ENCODE measurements at regions not wholly inside any gene's neighbourhood (a gene's known extent, or its start where the extent isn't known, plus 50 kb on each side); places are given as distances from the start of the nearest gene placed in this dataset.

DNA sequence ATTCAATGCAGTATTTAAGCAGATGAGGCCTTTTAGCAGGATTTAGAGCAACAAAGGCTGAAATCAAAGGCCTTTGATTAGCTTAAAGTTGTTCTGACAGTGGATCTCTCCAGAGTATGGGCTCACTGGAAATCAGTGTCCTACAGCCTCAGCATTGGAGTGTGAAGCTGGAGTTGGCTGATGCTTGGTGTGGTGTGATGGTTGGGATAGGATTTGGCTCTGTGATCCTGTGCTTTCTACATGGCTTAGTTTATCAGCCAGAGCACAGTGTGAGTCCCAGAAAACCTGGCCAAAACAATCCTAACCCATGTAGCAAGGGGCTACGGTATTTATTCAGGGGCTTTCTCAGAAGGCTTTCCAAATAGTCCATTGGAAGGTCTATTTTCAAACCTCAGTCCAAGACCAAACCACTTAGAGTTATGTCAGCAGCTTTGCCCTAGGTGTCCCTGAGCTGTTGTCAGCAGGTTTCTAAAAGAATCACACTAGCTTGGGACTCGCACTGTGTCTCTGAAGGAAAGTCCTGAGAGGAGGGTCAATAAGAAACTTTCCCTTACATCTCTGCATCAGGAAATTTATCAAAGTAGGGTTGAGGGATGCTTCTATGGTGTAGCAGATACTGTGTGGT, 65.4 kb upstream of the ANKRD1 start:
- TF ChIP-seq, protein P1, sequence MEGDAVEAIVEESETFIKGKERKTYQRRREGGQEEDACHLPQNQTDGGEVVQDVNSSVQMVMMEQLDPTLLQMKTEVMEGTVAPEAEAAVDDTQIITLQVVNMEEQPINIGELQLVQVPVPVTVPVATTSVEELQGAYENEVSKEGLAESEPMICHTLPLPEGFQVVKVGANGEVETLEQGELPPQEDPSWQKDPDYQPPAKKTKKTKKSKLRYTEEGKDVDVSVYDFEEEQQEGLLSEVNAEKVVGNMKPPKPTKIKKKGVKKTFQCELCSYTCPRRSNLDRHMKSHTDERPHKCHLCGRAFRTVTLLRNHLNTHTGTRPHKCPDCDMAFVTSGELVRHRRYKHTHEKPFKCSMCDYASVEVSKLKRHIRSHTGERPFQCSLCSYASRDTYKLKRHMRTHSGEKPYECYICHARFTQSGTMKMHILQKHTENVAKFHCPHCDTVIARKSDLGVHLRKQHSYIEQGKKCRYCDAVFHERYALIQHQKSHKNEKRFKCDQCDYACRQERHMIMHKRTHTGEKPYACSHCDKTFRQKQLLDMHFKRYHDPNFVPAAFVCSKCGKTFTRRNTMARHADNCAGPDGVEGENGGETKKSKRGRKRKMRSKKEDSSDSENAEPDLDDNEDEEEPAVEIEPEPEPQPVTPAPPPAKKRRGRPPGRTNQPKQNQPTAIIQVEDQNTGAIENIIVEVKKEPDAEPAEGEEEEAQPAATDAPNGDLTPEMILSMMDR (IDR thresholded peaks at IDR 0.05): no peak
- TF ChIP-seq POLR2A (IDR thresholded peaks at IDR 0.05): no peak

Measured in tibial nerve (tissue), 3 donors.